Hepatocyte (in vitro differentiated cells): ENCODE measurements at regions not wholly inside any gene's neighbourhood (a gene's known extent, or its start where the extent isn't known, plus 50 kb on each side); places are given as distances from the start of the nearest gene placed in this dataset.

Source experiments
- EZH2 ChIP-seq: fragments of 200-600 bp; sonication (generic); IDR thresholded peaks from 2 replicates; pipeline ENCODE4 v1.6.1; 2016; ENCODE audit warnings: antibody characterized with exemption, mild to moderate bottlenecking, borderline replicate concordance
- TF ChIP-seq, protein P1 (sequence below): fragments of 200-600 bp; sonication (generic); IDR thresholded peaks from 2 replicates; pipeline ENCODE4 v1.5.1; 2016; ENCODE audit warnings: antibody characterized with exemption, mild to moderate bottlenecking; ENCODE audit not compliant: poor library complexity

DNA sequence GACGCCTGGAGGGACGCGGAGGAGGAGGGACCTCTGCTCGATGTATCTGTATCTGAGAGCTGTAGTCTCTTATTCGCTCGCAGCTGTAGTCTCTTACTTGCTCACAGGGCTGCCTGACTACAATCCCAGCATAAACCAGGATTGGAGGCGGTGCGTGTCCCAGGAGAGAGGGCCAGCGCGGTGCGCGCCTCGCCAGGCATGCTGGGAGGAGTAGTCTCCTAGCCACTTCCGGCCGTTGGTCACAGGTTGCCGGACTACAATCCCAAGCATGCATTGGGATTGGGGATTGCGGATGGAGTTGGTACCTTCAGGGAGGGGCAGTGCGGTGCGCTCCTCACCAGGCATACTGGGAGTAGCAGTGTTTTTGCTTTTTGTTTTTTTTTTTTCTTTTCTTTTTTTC, 421.7 kb upstream of the NUPR2 start:
- TF ChIP-seq, protein P1, sequence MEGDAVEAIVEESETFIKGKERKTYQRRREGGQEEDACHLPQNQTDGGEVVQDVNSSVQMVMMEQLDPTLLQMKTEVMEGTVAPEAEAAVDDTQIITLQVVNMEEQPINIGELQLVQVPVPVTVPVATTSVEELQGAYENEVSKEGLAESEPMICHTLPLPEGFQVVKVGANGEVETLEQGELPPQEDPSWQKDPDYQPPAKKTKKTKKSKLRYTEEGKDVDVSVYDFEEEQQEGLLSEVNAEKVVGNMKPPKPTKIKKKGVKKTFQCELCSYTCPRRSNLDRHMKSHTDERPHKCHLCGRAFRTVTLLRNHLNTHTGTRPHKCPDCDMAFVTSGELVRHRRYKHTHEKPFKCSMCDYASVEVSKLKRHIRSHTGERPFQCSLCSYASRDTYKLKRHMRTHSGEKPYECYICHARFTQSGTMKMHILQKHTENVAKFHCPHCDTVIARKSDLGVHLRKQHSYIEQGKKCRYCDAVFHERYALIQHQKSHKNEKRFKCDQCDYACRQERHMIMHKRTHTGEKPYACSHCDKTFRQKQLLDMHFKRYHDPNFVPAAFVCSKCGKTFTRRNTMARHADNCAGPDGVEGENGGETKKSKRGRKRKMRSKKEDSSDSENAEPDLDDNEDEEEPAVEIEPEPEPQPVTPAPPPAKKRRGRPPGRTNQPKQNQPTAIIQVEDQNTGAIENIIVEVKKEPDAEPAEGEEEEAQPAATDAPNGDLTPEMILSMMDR = no peak
- no peak for TF ChIP-seq EZH2
